SK-N-SH (cell line): ENCODE measurements at regions not wholly inside any gene's neighbourhood (a gene's known extent, or its start where the extent isn't known, plus 50 kb on each side); places are given as distances from the start of the nearest gene placed in this dataset.
A peak's percentile ranks its signal among the peaks of the same experiment; 100 is the strongest.

ENCODE experiments used
- CTCF ChIA-PET: fragments of 300-600, 350-600 bp; formaldehyde crosslinking; extraction: SDS; loops from one replicate; lab custom pipeline; 2021; lab: Yijun Ruan, JAX
- POLR2A ChIA-PET: fragments of 350-600 bp; sonication (Branson Sonifier 250); formaldehyde crosslinking; extraction: SDS; loops from one replicate; lab custom pipeline; 2020; ENCODE audit warnings: antibody characterized with exemption, inconsistent platforms; lab: Yijun Ruan, JAX
- DNase-seq: peaks from one replicate; pipeline ENCODE4 v3.0.0; 2012
- H2AFZ ChIP-seq: fragments of 200-600 bp; sonication (generic); 2 replicates; pipeline ENCODE4 v1.8.1; 2016; ENCODE audit warnings: antibody characterized with exemption, mild to moderate bottlenecking, low read depth
- H3F3A ChIP-seq: fragments of 200-600 bp; sonication (generic); replicated peaks from 2 replicates; pipeline ENCODE3; 2016; ENCODE audit warnings: antibody characterized with exemption, mild to moderate bottlenecking; ENCODE audit not compliant: insufficient read depth
- H3K27ac ChIP-seq, 2 experiments: fragments of 200-500 bp in 1 of 2; fragments of 200-600 bp in 1 of 2; sonication (Bioruptor generic) in 1 of 2; sonication (generic), shearing (Covaris generic) in 1 of 2; 2 replicates each; pipeline versions ENCODE4 v1.5.1 to v1.6.1; 2014 to 2016; ENCODE audit warnings: low read depth in 2 of 2, inconsistent platforms in 1 of 2, low read length in 1 of 2, mild to moderate bottlenecking in 1 of 2, mixed read lengths in 1 of 2
- H3K27me3 ChIP-seq: fragments of 200-600 bp; sonication (generic), shearing (Covaris generic); 2 replicates; pipeline ENCODE4 v1.6.1; 2016; ENCODE audit warnings: mixed run types; ENCODE audit not compliant: insufficient read depth
- H3K36me3 ChIP-seq, 2 experiments: fragments of 200-500 bp in 1 of 2; fragments of 200-600 bp in 1 of 2; sonication (Bioruptor generic) in 1 of 2; sonication (generic) in 1 of 2; replicated peaks in 1 of 2; 2 replicates each; pipeline versions ENCODE3 to v1.5.1; 2014 to 2016; ENCODE audit warnings: low read length in 1 of 2, mild to moderate bottlenecking in 1 of 2; ENCODE audit not compliant: insufficient read depth in 2 of 2, control insufficient read depth in 1 of 2
- H3K4me1 ChIP-seq, 2 experiments: fragments of 200-500 bp in 1 of 2; fragments of 200-600 bp in 1 of 2; sonication (Bioruptor generic) in 1 of 2; sonication (generic), shearing (Covaris generic) in 1 of 2; 2 replicates each; pipeline versions ENCODE4 v1.5.1 to v1.6.1; 2014 to 2016; ENCODE audit warnings: low read depth in 1 of 2, low read length in 1 of 2, mixed run types in 1 of 2; ENCODE audit not compliant: insufficient read depth in 2 of 2, control insufficient read depth in 1 of 2
- H3K4me2 ChIP-seq: fragments of 200-600 bp; sonication (generic), shearing (Covaris generic); 2 replicates; pipeline ENCODE4 v1.6.1; 2017; ENCODE audit warnings: mixed run types
- H3K4me3 ChIP-seq, 2 experiments: fragments of 200-500 bp in 1 of 2; fragments of 200-600 bp in 1 of 2; sonication (Bioruptor generic) in 1 of 2; sonication (generic), shearing (Covaris generic) in 1 of 2; 2 replicates each; pipeline versions ENCODE4 v1.5.1 to v1.8.1; 2014 to 2016; ENCODE audit warnings: low read depth in 2 of 2, inconsistent platforms in 1 of 2, low read length in 1 of 2, mild to moderate bottlenecking in 1 of 2, mixed read lengths in 1 of 2, moderate library complexity in 1 of 2
- H3K79me2 ChIP-seq: fragments of 200-600 bp; sonication (generic); 2 replicates; pipeline ENCODE4 v1.8.1; 2017; ENCODE audit warnings: mild to moderate bottlenecking; ENCODE audit not compliant: insufficient read depth
- H3K9ac ChIP-seq: fragments of 200-600 bp; sonication (generic); 2 replicates; pipeline ENCODE4 v1.6.1; 2017; ENCODE audit warnings: mixed run types
- H3K9me2 ChIP-seq: fragments of 200-600 bp; sonication (generic); 2 replicates; pipeline ENCODE4 v1.6.1; 2017; ENCODE audit warnings: mixed run types
- H3K9me3 ChIP-seq: fragments of 200-600 bp; sonication (generic); 2 replicates; pipeline ENCODE4 v1.6.1; 2017; ENCODE audit warnings: mixed run types, mild to moderate bottlenecking, moderate library complexity
- H4K20me1 ChIP-seq: fragments of 200-600 bp; sonication (generic); 2 replicates; pipeline ENCODE4 v1.6.1; 2017; ENCODE audit warnings: mild to moderate bottlenecking, mixed run types; ENCODE audit not compliant: insufficient read depth
- CHD2 ChIP-seq: fragments of 150-350 bp; IDR thresholded peaks from 2 replicates; pipeline ENCODE4 v1.6.1; 2018; ENCODE audit warnings: low read length; ENCODE audit not compliant: partially characterized antibody
- EP300 ChIP-seq, 2 experiments: IDR thresholded peaks; 2 replicates each; pipeline versions ENCODE4 v1.4.0 to v1.6.1; 2012; ENCODE audit warnings: borderline replicate concordance in 1 of 2, low read depth in 1 of 2, low read length in 1 of 2
- FOSL2 ChIP-seq: IDR thresholded peaks from 2 replicates; pipeline ENCODE4 v1.4.0; 2012; ENCODE audit warnings: low read depth, mild to moderate bottlenecking, moderate library complexity, borderline replicate concordance
- JUND ChIP-seq: IDR thresholded peaks from 2 replicates; pipeline ENCODE4 v1.4.0; 2012
- NFIC ChIP-seq: IDR thresholded peaks from 2 replicates; pipeline ENCODE4 v1.4.0; 2012; ENCODE audit warnings: borderline replicate concordance
- RXRA ChIP-seq: IDR thresholded peaks from 2 replicates; pipeline ENCODE4 v1.4.0; 2012; ENCODE audit warnings: low read depth, mild to moderate bottlenecking, borderline replicate concordance
- TCF12 ChIP-seq: IDR thresholded peaks from 2 replicates; pipeline ENCODE4 v1.4.0; 2012
- TEAD4 ChIP-seq: IDR thresholded peaks from 2 replicates; pipeline ENCODE4 v1.4.0; 2012; ENCODE audit warnings: mild to moderate bottlenecking, borderline replicate concordance; ENCODE audit not compliant: insufficient read depth
- USF1 ChIP-seq: IDR thresholded peaks from 2 replicates; pipeline ENCODE4 v1.4.0; 2012; ENCODE audit warnings: low read depth, borderline replicate concordance
- YY1 ChIP-seq: IDR thresholded peaks from 2 replicates; pipeline ENCODE4 v1.4.0; 2012; ENCODE audit warnings: low read depth, mild to moderate bottlenecking
- ZBTB33 ChIP-seq: IDR thresholded peaks from 2 replicates; pipeline ENCODE4 v1.4.0; 2012; ENCODE audit warnings: low read depth, borderline replicate concordance
- WGBS: methylation state at CpG from one replicate; pipeline ENCODE4 v1.1.6; 2017; ENCODE audit warnings: low lambda C conversion rate; 5-methylcytosine and 5-hydroxymethylcytosine counted together
- TF ChIP-seq, protein P1 (sequence below): fragments of 150-350 bp; IDR thresholded peaks from 2 replicates; pipeline ENCODE4 v1.6.1; 2017; ENCODE audit warnings: antibody characterized with exemption, low read length, low read depth, borderline replicate concordance
- TF ChIP-seq, protein P2 (sequence below): IDR thresholded peaks from 2 replicates; pipeline ENCODE4; 2012

- TF ChIP-seq ZBTB33: no peak
- no peak for TF ChIP-seq RXRA
- TF ChIP-seq, protein P1, sequence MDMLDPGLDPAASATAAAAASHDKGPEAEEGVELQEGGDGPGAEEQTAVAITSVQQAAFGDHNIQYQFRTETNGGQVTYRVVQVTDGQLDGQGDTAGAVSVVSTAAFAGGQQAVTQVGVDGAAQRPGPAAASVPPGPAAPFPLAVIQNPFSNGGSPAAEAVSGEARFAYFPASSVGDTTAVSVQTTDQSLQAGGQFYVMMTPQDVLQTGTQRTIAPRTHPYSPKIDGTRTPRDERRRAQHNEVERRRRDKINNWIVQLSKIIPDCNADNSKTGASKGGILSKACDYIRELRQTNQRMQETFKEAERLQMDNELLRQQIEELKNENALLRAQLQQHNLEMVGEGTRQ: no peak
Observed at GRCh38 chr18:56235481-56236013, 402.8 kb downstream of the TXNL1 start (continued).

DNA sequence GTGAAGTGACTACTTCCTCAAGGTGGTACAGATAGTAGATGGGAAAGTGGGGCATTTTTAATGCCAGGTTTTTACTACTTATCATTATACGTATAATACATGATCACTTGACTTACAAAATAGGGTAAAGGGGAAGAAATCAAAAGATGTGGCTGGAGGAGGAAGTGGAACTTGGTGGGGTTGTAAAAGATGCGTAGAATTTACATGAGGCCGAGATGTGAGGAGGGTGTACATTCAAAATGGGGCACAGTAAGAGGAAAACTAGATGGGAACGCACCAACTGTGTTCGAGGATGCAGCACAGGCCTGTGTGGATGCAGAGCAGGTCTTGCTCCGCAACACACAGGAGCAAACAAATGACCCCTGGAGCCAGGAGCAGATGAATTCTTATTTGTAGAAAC, 403.3 kb downstream of the TXNL1 start:
- H3K4me2 ChIP-seq: no peak overlapping the region
- ChIA-PET CTCF (no interaction called here), POLR2A (no interaction called here)
- TF ChIP-seq, protein P1: no peak
- no peaks in the 10 kb centered on the region for H4K20me1 ChIP-seq
- no peaks in the 10 kb centered on the region for H3K9me2 ChIP-seq
- H3K79me2 ChIP-seq: no peaks in the 10 kb centered on the region
- no peak overlapping the region for H3K27ac ChIP-seq
- H3K9me3 ChIP-seq: no peaks in the 10 kb centered on the region
- no peak overlapping the region for H3K4me3 ChIP-seq
- H3K36me3 ChIP-seq: no peaks in the 10 kb centered on the region
- no peak overlapping the region for H3K9ac ChIP-seq
- H3K27me3 ChIP-seq: no peaks in the 10 kb centered on the region
- no peak for DNase-seq
- H3F3A ChIP-seq: peaks cover 4% of the 10 kb centered on the region
- peaks cover 0 to 3% of the 10 kb centered on the region in 2 experiments; a peak in 1 of 4 replicates for H3K4me1 ChIP-seq
- H2AFZ ChIP-seq: no peak overlapping the region
- WGBS: 72% methylated on average over 6 of the region's 6 CpGs

DNA sequence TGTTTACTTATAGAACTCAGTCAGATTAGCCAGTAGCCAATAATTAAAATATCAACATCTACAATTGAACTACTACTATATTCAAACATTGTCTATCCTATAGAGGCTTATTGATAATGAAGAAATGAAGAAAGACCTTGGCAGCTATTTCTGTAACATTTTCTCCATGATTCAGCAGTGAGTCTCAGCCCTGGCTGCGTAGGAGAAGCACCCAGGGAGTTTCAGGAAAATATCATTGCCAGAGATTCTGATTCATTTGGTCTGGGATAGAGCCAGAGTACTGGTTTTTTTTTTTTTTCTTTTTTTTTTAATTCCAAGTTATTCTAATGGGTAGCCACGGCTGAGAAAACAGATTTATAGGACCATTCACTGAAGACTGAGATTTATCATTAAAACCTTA, 404.8 kb downstream of the TXNL1 start:
- H2AFZ ChIP-seq: no peak overlapping the region; the same call in 1 of the 2 replicates
- no peak for DNase-seq
- peak overlapping the region; percentile 22; the same call in 1 of the 2 replicates for H3K4me2 ChIP-seq
- peaks cover 4% of the 10 kb centered on the region for H3F3A ChIP-seq
- no peaks in the 10 kb centered on the region for H3K79me2 ChIP-seq
- WGBS: 5% methylated on average over 2 of the region's 2 CpGs
- H3K36me3 ChIP-seq: no peaks in the 10 kb centered on the region
- TF ChIP-seq NFIC (peak; percentile 73), TEAD4 (0 out of 2 replicates have a peak, but pooled peaks have one; percentile 11), TCF12 (peak; percentile 45), RXRA (0 out of 2 replicates have a peak, but pooled peaks have one; percentile 12), EP300 (IDR thresholded peaks at IDR 0.05; ENCODE audit: borderline replicate concordance in 1 of 2, low read depth in 1 of 2, low read length in 1 of 2) (peak in 1 of 2 experiments; percentile 19; a peak in 1 of 4 replicates), USF1 (no peak), JUND (peak; percentile 47), FOSL2 (peak; percentile 59; the same call in 1 of the 2 replicates), CHD2 (no peak), YY1 (no peak)
- TF ChIP-seq, protein P2, sequence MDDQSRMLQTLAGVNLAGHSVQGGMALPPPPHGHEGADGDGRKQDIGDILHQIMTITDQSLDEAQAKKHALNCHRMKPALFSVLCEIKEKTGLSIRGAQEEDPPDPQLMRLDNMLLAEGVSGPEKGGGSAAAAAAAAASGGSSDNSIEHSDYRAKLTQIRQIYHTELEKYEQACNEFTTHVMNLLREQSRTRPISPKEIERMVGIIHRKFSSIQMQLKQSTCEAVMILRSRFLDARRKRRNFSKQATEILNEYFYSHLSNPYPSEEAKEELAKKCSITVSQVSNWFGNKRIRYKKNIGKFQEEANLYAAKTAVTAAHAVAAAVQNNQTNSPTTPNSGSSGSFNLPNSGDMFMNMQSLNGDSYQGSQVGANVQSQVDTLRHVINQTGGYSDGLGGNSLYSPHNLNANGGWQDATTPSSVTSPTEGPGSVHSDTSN: peak; percentile 17; the same call in 1 of the 2 replicates
- H3K9me3 ChIP-seq: no peaks in the 10 kb centered on the region
- H3K27me3 ChIP-seq: no peaks in the 10 kb centered on the region
- peaks cover 0 to 3% of the 10 kb centered on the region in 2 experiments; a peak in 1 of 4 replicates for H3K4me1 ChIP-seq
- peak overlapping the region in 1 of 2 experiments; percentile 78; a peak in 2 of 4 replicates for H3K27ac ChIP-seq
- H3K9me2 ChIP-seq: no peaks in the 10 kb centered on the region
- no peak overlapping the region for H3K4me3 ChIP-seq
- POLR2A ChIA-PET: no interaction called here
- CTCF ChIA-PET: no interaction called here
- H4K20me1 ChIP-seq: no peaks in the 10 kb centered on the region
- no peak overlapping the region for H3K9ac ChIP-seq
